Loucy (cell line): ENCODE measurements at regions not wholly inside any gene's neighbourhood (a gene's known extent, or its start where the extent isn't known, plus 50 kb on each side); places are given as distances from the start of the nearest gene placed in this dataset.

Experiments
- H2AFZ ChIP-seq: fragments of 200-600 bp; sonication (generic); 2 replicates; pipeline ENCODE4 v1.6.0; 2016; ENCODE audit warnings: antibody characterized with exemption, mild to moderate bottlenecking, low read length, moderate library complexity
- H3F3A ChIP-seq: fragments of 200-600 bp; 2 replicates; pipeline ENCODE4 v1.6.0; 2016; ENCODE audit warnings: antibody characterized with exemption, low read depth, mild to moderate bottlenecking
- H3K27me3 ChIP-seq: fragments of 200-600 bp; sonication (generic); 2 replicates; pipeline ENCODE4 v1.6.1; 2014; ENCODE audit warnings: low read length, mild to moderate bottlenecking; ENCODE audit not compliant: insufficient read depth, poor library complexity, severe bottlenecking
- H3K36me3 ChIP-seq: fragments of 200-600 bp; sonication (generic); 2 replicates; pipeline ENCODE4 v1.6.1; 2016; ENCODE audit warnings: low read length; ENCODE audit not compliant: insufficient read depth
- H3K4me1 ChIP-seq: fragments of 200-600 bp; sonication (generic); 2 replicates; pipeline ENCODE4 v1.5.1; 2014; ENCODE audit warnings: low read length, mild to moderate bottlenecking; ENCODE audit not compliant: insufficient read depth, poor library complexity, severe bottlenecking
- H3K4me2 ChIP-seq: fragments of 200-600 bp; sonication (generic); 2 replicates; pipeline ENCODE4 v1.6.0; 2014; ENCODE audit warnings: antibody characterized with exemption, low read length, low read depth, mild to moderate bottlenecking; ENCODE audit not compliant: poor library complexity, severe bottlenecking
- H3K4me3 ChIP-seq: fragments of 200-600 bp; sonication (generic); 2 replicates; pipeline ENCODE4 v1.5.1; 2014; ENCODE audit warnings: low read length, mild to moderate bottlenecking, mixed read lengths; ENCODE audit not compliant: poor library complexity, severe bottlenecking
- H3K79me2 ChIP-seq: fragments of 200-600 bp; sonication (generic); 2 replicates; pipeline ENCODE4 v1.6.1; 2014; ENCODE audit warnings: low read length; ENCODE audit not compliant: insufficient read depth
- H3K9ac ChIP-seq: fragments of 200-600 bp; sonication (generic); 2 replicates; pipeline ENCODE4 v1.6.0; 2014; ENCODE audit warnings: mild to moderate bottlenecking, low read depth, low read length, moderate library complexity; ENCODE audit not compliant: poor library complexity, severe bottlenecking
- H3K9me2 ChIP-seq: fragments of 200-600 bp; sonication (generic); replicated peaks from 2 replicates; pipeline ENCODE4 v1.6.1; 2016; ENCODE audit warnings: low read depth, low read length, mixed read lengths
- H3K9me3 ChIP-seq: fragments of 200-600 bp; sonication (generic); 2 replicates; pipeline ENCODE4 v1.6.1; 2014; ENCODE audit warnings: mild to moderate bottlenecking, antibody characterized with exemption, low read length, low read depth; ENCODE audit not compliant: insufficient read depth
- H4K20me1 ChIP-seq: fragments of 200-600 bp; sonication (generic); 2 replicates; pipeline ENCODE4 v1.6.0; 2014; ENCODE audit warnings: antibody characterized with exemption, low read length, mild to moderate bottlenecking; ENCODE audit not compliant: insufficient read depth, poor library complexity, severe bottlenecking
- CTCF ChIP-seq: fragments of 200-600 bp; sonication (generic); conservative IDR thresholded peaks from 2 replicates; pipeline ENCODE4 v1.5.1; 2014; ENCODE audit warnings: mild to moderate bottlenecking, antibody characterized with exemption, low read length
- EZH2phosphoT487 ChIP-seq: fragments of 200-600 bp; IDR thresholded peaks from 2 replicates; pipeline ENCODE4 v1.6.1; 2018; ENCODE audit warnings: antibody characterized with exemption, mild to moderate bottlenecking, moderate library complexity, borderline replicate concordance

- Histone ChIP-seq H3K9ac (no peak overlapping the region), H3F3A (no peaks in the 10 kb centered on the region), H2AFZ (no peak overlapping the region), H3K9me2 (no peaks in the 10 kb centered on the region), H3K4me2 (no peak overlapping the region), H3K79me2 (no peaks in the 10 kb centered on the region), H3K4me1 (no peaks in the 10 kb centered on the region), H3K4me3 (no peak overlapping the region), H3K27me3 (no peaks in the 10 kb centered on the region), H3K36me3 (no peaks in the 10 kb centered on the region), H3K9me3 (no peaks in the 10 kb centered on the region), H4K20me1 (no peaks in the 10 kb centered on the region)
- TF ChIP-seq EZH2phosphoT487 (no peak), CTCF (no peak)
Observed at GRCh38 chr11:80066291-80066690, 625.5 kb upstream of the TENM4 start.

GRCh38 chr11:80065086-80065485 is 624.3 kb upstream of the TENM4 start:
- Histone ChIP-seq H3K79me2 (no peaks in the 10 kb centered on the region), H3K9me3 (no peaks in the 10 kb centered on the region), H3K9ac (no peak overlapping the region), H3K4me3 (no peak overlapping the region), H3K4me1 (no peaks in the 10 kb centered on the region), H3K27me3 (no peaks in the 10 kb centered on the region), H4K20me1 (no peaks in the 10 kb centered on the region), H3K4me2 (no peak overlapping the region), H3K9me2 (no peaks in the 10 kb centered on the region), H2AFZ (no peak overlapping the region), H3K36me3 (no peaks in the 10 kb centered on the region), H3F3A (no peaks in the 10 kb centered on the region)
- TF ChIP-seq CTCF (no peak), EZH2phosphoT487 (no peak)

- no peak overlapping the region for H3K9ac ChIP-seq
- no peak overlapping the region for H3K4me3 ChIP-seq
- no peaks in the 10 kb centered on the region for H3K27me3 ChIP-seq
- H4K20me1 ChIP-seq: no peaks in the 10 kb centered on the region
- H3F3A ChIP-seq: no peaks in the 10 kb centered on the region
- H3K4me2 ChIP-seq: no peak overlapping the region
- no peaks in the 10 kb centered on the region for H3K4me1 ChIP-seq
- H3K9me2 ChIP-seq: no peaks in the 10 kb centered on the region
- H3K36me3 ChIP-seq: no peaks in the 10 kb centered on the region
- H3K79me2 ChIP-seq: no peaks in the 10 kb centered on the region
- no peak for TF ChIP-seq CTCF
- TF ChIP-seq EZH2phosphoT487: no peak
- no peaks in the 10 kb centered on the region; the same call in 1 of the 2 replicates for H3K9me3 ChIP-seq
- no peak overlapping the region for H2AFZ ChIP-seq
Observed at GRCh38 chr11:80061056-80061455, 620.2 kb upstream of the TENM4 start.
